DMS 273 (cell line): ENCODE measurements at regions not wholly inside any gene's neighbourhood (a gene's known extent, or its start where the extent isn't known, plus 50 kb on each side); places are given as distances from the start of the nearest gene placed in this dataset.

Source experiments
- DNase-seq: peaks from one replicate; lab custom pipeline; 2025; ENCODE audit not compliant: unreplicated experiment; lab: John Stamatoyannopoulos, UW

GRCh38 chr22:49362211-49362839 is 465.3 kb downstream of the BRD1 start:
- no peak for DNase-seq

GRCh38 chr22:49361164-49361563 is 466.5 kb downstream of the BRD1 start:
- no peak for DNase-seq

GRCh38 chr22:49360746-49361145 is 466.9 kb downstream of the BRD1 start:
- no peak for DNase-seq

GRCh38 chr22:49359076-49359475 is 468.6 kb downstream of the BRD1 start:
- DNase-seq: no peak

- DNase-seq: no peak
These were observed 469.8 kb downstream of the BRD1 start for GRCh38 chr22:49357661-49358440.

GRCh38 chr22:49356428-49356827 is 471.2 kb downstream of the BRD1 start:
- no peak for DNase-seq

- DNase-seq: no peak
These were observed 472.3 kb downstream of the BRD1 start for GRCh38 chr22:49355211-49355920.

GRCh38 chr22:49354516-49355210 is 473.0 kb downstream of the BRD1 start:
- no peak for DNase-seq

- DNase-seq: no peak
These were observed 474.4 kb downstream of the BRD1 start for GRCh38 chr22:49353235-49353634.

GRCh38 chr22:49352361-49353169 is 475.1 kb downstream of the BRD1 start:
- DNase-seq: no peak

- no peak for DNase-seq
These were observed 475.9 kb downstream of the BRD1 start for GRCh38 chr22:49351761-49352227.

- peak; percentile 30 for DNase-seq
These were observed 477.1 kb downstream of the BRD1 start for GRCh38 chr22:49350441-49351121.

- no peak for DNase-seq
These were observed 477.8 kb downstream of the BRD1 start for GRCh38 chr22:49349841-49350381.

GRCh38 chr22:49349181-49349835 is 478.4 kb downstream of the BRD1 start:
- DNase-seq: no peak

GRCh38 chr22:49348631-49349030 is 479.0 kb downstream of the BRD1 start:
- no peak for DNase-seq

GRCh38 chr22:49347376-49347775 is 480.3 kb downstream of the BRD1 start:
- no peak for DNase-seq

- DNase-seq: no peak
These were observed 481.8 kb downstream of the BRD1 start for GRCh38 chr22:49345896-49346295.

- no peak for DNase-seq
These were observed 483.0 kb downstream of the BRD1 start for GRCh38 chr22:49344656-49345055.

- no peak for DNase-seq
These were observed 483.5 kb downstream of the BRD1 start for GRCh38 chr22:49344161-49344560.
